ENCODE measurements at regions not wholly inside any gene's neighbourhood (a gene's known extent, or its start where the extent isn't known, plus 50 kb on each side); places are given as distances from the start of the nearest gene placed in this dataset.

DNA sequence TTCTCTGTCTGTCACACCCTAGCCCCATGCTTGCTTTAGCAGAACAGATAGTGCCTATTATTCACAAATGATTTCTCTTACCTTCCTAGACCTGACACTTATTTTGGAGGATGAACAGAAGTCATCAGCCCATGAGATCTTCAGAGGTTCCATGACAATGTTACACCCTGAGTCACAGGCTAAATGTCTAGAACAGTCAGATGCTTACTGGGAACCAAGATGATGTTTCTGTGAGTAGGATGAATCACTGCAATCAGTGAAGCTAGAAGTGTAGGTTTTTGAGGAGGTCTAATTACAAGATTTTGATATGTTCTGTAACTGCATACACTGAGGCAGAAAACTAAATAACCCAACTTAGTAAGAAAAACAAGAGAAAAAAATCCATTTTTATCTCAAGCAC is 123.0 kb upstream of the THUMPD2 start:
- ATAC-seq (no peak), DNase-seq (ENCODE audit: low read depth, low spot score) (no peak), FAIRE-seq (no peak)
- H3K27me3 ChIP-seq (replicated peaks in 1 of 2; ENCODE audit: control insufficient read depth in 2 of 2, insufficient read depth in 2 of 2, low read length in 1 of 2), result no peaks in the 10 kb centered on the region
- CTCF ChIA-PET, result no interaction called here
- H3K4me3 ChIP-seq, result no peak overlapping the region
- no peak overlapping the region for H3K4me2 ChIP-seq (ENCODE audit: control insufficient read depth, insufficient read depth)
- intact Hi-C loops (cut with micrococcal nuclease; ENCODE audit: unreplicated experiment), result no loop called here
- TF ChIP-seq SUPT20H (IDR thresholded peaks at IDR 0.05; ENCODE audit: borderline replicate concordance, control insufficient read depth, low read depth, low read length), result no peak
- TF ChIP-seq HDAC2 (IDR thresholded peaks at IDR 0.05), result no peak
- TF ChIP-seq TCF3 (IDR thresholded peaks at IDR 0.05; ENCODE audit: borderline replicate concordance, insufficient read depth, low read depth, low read length), result no peak
- no peak for TF ChIP-seq SIN3A (IDR thresholded peaks at IDR 0.05; ENCODE audit: low read depth, low read length)
- no peak for TF ChIP-seq POLR2AphosphoS2 (IDR thresholded peaks at IDR 0.05; ENCODE audit: low read depth, low read length)
- TF ChIP-seq IRF5 (IDR thresholded peaks at IDR 0.05; ENCODE audit: borderline replicate concordance), result no peak
- no peak for TF ChIP-seq SREBF2 (IDR thresholded peaks at IDR 0.05; ENCODE audit: low read length)
- no peak for TF ChIP-seq NRF1 (conservative IDR thresholded peaks at IDR 0.05; ENCODE audit: low read depth, low read length)
- TF ChIP-seq ASH2L (IDR thresholded peaks at IDR 0.05; ENCODE audit: borderline replicate concordance, low read depth), result no peak
- TF ChIP-seq HDGF (IDR thresholded peaks at IDR 0.05), result no peak
- no peak for TF ChIP-seq ZBTB4 (CRISPR knock-in tag; IDR thresholded peaks at IDR 0.05)
- no peak for TF ChIP-seq CHD1 (IDR thresholded peaks at IDR 0.05; ENCODE audit: low read depth, low read length)
- H3K4me1 ChIP-seq (ENCODE audit: control insufficient read depth, insufficient read depth, low read length), result no peaks in the 10 kb centered on the region
- SMC1A ChIA-PET (ENCODE audit: uncharacterized antibody, unreplicated experiment), result no interaction called here
- H3K36me3 ChIP-seq (ENCODE audit: control insufficient read depth in 2 of 2, insufficient read depth in 2 of 2, low read length in 1 of 2), result no peaks in the 10 kb centered on the region
- H3K27ac ChIP-seq (ENCODE audit: control insufficient read depth, insufficient read depth), result no peak overlapping the region
- in situ Hi-C loops (cut with MboI), result no loop called here
- no peaks in the 10 kb centered on the region for H3K9me3 ChIP-seq (replicated peaks; ENCODE audit: control insufficient read depth, insufficient read depth, low read length)
- POLR2A ChIA-PET, result no interaction called here
- H3K79me2 ChIP-seq (ENCODE audit: control insufficient read depth, insufficient read depth, low read length), result no peaks in the 10 kb centered on the region
- BruUV-seq (replicated peaks), result no TSS peak
- no peak overlapping the region for H2AFZ ChIP-seq (ENCODE audit: control insufficient read depth, low read depth, low read length)
- no peak overlapping the region for H3K9ac ChIP-seq (ENCODE audit: control insufficient read depth, insufficient read depth, low read length)
- H4K20me1 ChIP-seq (ENCODE audit: control insufficient read depth, insufficient read depth), result no peaks in the 10 kb centered on the region
- RAD21 ChIA-PET (ENCODE audit: unreplicated experiment), result no interaction called here

Measured in GM12878 (cell line).